HepG2 (cell line): ENCODE measurements at regions not wholly inside any gene's neighbourhood (a gene's known extent, or its start where the extent isn't known, plus 50 kb on each side); places are given as distances from the start of the nearest gene placed in this dataset.

ENCODE experiments used
- ATAC-seq: fragments of 200-7000 bp; cut with Tn5 transposase; 3 replicates; pipeline ENCODE4 v1.9.1; 2020; ENCODE audit warnings: mild to moderate bottlenecking, moderate library complexity
- BruUV-seq: library from RNA; stranded (reverse); fragments of 400-500 nt; replicated peaks from 2 replicates; lab custom pipeline; 2021; lab: Mats Ljungman, UMichigan
- CTCF ChIA-PET: fragments of 300-600 bp; formaldehyde crosslinking; extraction: SDS; loops from one replicate; lab custom pipeline; 2021; ENCODE audit warnings: low total read pairs, inconsistent platforms, low intra/inter-chr PET ratio; lab: Yijun Ruan, JAX
- POLR2A ChIA-PET: fragments of 350-600 bp; sonication (Branson Sonifier 250); formaldehyde crosslinking; loops from one replicate; lab custom pipeline; 2020; ENCODE audit warnings: antibody characterized with exemption, inconsistent platforms; lab: Yijun Ruan, JAX
- DNase-seq: peaks from one replicate; pipeline ENCODE4 v3.0.0-alpha.2; 2015; ENCODE audit warnings: low spot score
- FAIRE-seq: peaks from 3 replicates; lab custom pipeline; 2011; peaks lifted over from hg19 to GRCh38; lab: Jason Lieb, UNC
- H2AFZ ChIP-seq: one replicate; pipeline ENCODE4 v1.6.1; 2011; ENCODE audit warnings: low read length, inconsistent platforms
- H3K27ac ChIP-seq: fragments of 300-600 bp; 3 replicates; pipeline ENCODE4 v1.8.0; 2011; ENCODE audit warnings: mixed run types, mild to moderate bottlenecking, mixed read lengths, low read length, inconsistent platforms; ENCODE audit not compliant: insufficient read depth; ENCODE audit errors: extremely low read length
- H3K27me3 ChIP-seq, 2 experiments: fragments of 200-600 bp in 1 of 2; 2 replicates in 1 of 2; 3 replicates in 1 of 2; pipeline versions ENCODE4 v1.6.0 to v1.8.0; 2011; ENCODE audit warnings: low read length in 2 of 2, mild to moderate bottlenecking in 2 of 2, moderate library complexity in 2 of 2, inconsistent platforms in 1 of 2; ENCODE audit not compliant: insufficient read depth in 2 of 2, control insufficient read depth in 1 of 2
- H3K36me3 ChIP-seq, 2 experiments: fragments of 200-600 bp in 1 of 2; replicated peaks in 1 of 2; 2 replicates in 1 of 2; 3 replicates in 1 of 2; pipeline versions ENCODE4 v1.5.1 to v1.8.0; 2011; ENCODE audit warnings: low read length in 2 of 2, inconsistent platforms in 1 of 2; ENCODE audit not compliant: insufficient read depth in 2 of 2, control insufficient read depth in 1 of 2
- H3K4me1 ChIP-seq: 2 replicates; pipeline ENCODE4 v1.5.1; 2012; ENCODE audit warnings: low read length, inconsistent platforms; ENCODE audit not compliant: insufficient read depth
- H3K4me2 ChIP-seq: 2 replicates; pipeline ENCODE4 v1.6.0; 2011; ENCODE audit warnings: low read depth, low read length, inconsistent platforms
- H3K4me3 ChIP-seq, 3 experiments: fragments of 200-600 bp in 1 of 3; sonication (generic), shearing (Covaris generic) in 1 of 3; replicated peaks in 1 of 3; 2 replicates each; pipeline ENCODE4 v1.5.1; 2011 to 2016; ENCODE audit warnings: low read length in 3 of 3, inconsistent platforms in 2 of 3, low read depth in 2 of 3, mild to moderate bottlenecking in 2 of 3, control low read depth in 1 of 3, mixed read lengths in 1 of 3; ENCODE audit not compliant: insufficient read depth in 1 of 3
- H3K79me2 ChIP-seq: one replicate; pipeline ENCODE4 v1.6.1; 2011; ENCODE audit warnings: low read length, inconsistent platforms; ENCODE audit not compliant: insufficient read depth
- H3K9ac ChIP-seq: 2 replicates; pipeline ENCODE4 v1.6.0; 2011; ENCODE audit warnings: mild to moderate bottlenecking, low read depth, low read length, inconsistent platforms; ENCODE audit not compliant: insufficient read depth
- H3K9me3 ChIP-seq: 2 replicates; pipeline ENCODE4 v1.5.1; 2012; ENCODE audit warnings: mild to moderate bottlenecking, low read length
- H4K20me1 ChIP-seq: 2 replicates; pipeline ENCODE4 v1.6.0; 2011; ENCODE audit warnings: inconsistent platforms, mild to moderate bottlenecking, low read length, moderate library complexity; ENCODE audit not compliant: insufficient read depth
- ATF7 ChIP-seq, 2 experiments: fragments of 450-650 bp in 1 of 2; sonication (generic) in 1 of 2; formaldehyde crosslinking in 1 of 2; IDR thresholded peaks; 2 replicates each; pipeline versions ENCODE4 v1.4.0 to v1.6.1; 2016 to 2020; ENCODE audit warnings: antibody characterized with exemption in 1 of 2, mild to moderate bottlenecking in 1 of 2, missing genetic modification reagents in 1 of 2
- CEBPG ChIP-seq: IDR thresholded peaks from 2 replicates; pipeline ENCODE4 v1.6.1; 2016
- EEA1 ChIP-seq: sonication (generic); formaldehyde crosslinking; IDR thresholded peaks from 2 replicates; pipeline ENCODE4 v1.5.1; 2020; ENCODE audit warnings: mild to moderate bottlenecking, missing genetic modification reagents, borderline replicate concordance
- PCBP1 ChIP-seq: fragments of 200-400 bp; formaldehyde crosslinking; IDR thresholded peaks from 2 replicates; pipeline ENCODE4 v1.6.1; 2017; ENCODE audit warnings: mild to moderate bottlenecking, low read depth, low read length, borderline replicate concordance
- RFX1 ChIP-seq: fragments of 450-650 bp; IDR thresholded peaks from 2 replicates; pipeline ENCODE4 v1.6.1; 2017
- SAFB2 ChIP-seq: sonication (generic); formaldehyde crosslinking; IDR thresholded peaks from 2 replicates; pipeline ENCODE4 v1.5.1; 2020; ENCODE audit warnings: missing genetic modification reagents, low read depth, mild to moderate bottlenecking, borderline replicate concordance
- SALL2 ChIP-seq: sonication (generic); formaldehyde crosslinking; IDR thresholded peaks from 2 replicates; pipeline ENCODE4 v1.8.1; 2023; ENCODE audit warnings: mild to moderate bottlenecking, missing genetic modification reagents, inconsistent platforms
- SMAD3 ChIP-seq: sonication (generic); formaldehyde crosslinking; IDR thresholded peaks from 2 replicates; pipeline ENCODE4 v1.4.0; 2020; ENCODE audit warnings: missing genetic modification reagents
- SRSF1 ChIP-seq: fragments of 200-400 bp; formaldehyde crosslinking; optimal IDR thresholded peaks from 2 replicates; pipeline ENCODE3; 2017; ENCODE audit warnings: mild to moderate bottlenecking, low read depth, low read length, moderate library complexity
- ZBTB20 ChIP-seq: sonication (generic); formaldehyde crosslinking; IDR thresholded peaks from 2 replicates; pipeline ENCODE4 v1.8.1; 2023; ENCODE audit warnings: missing genetic modification reagents, low read depth, mild to moderate bottlenecking, borderline replicate concordance
- ZMAT3 ChIP-seq: sonication (generic); formaldehyde crosslinking; conservative IDR thresholded peaks from 2 replicates; pipeline ENCODE4 v1.7.0; 2021; ENCODE audit warnings: missing genetic modification reagents
- ZNF251 ChIP-seq: sonication (generic); formaldehyde crosslinking; IDR thresholded peaks from 2 replicates; pipeline ENCODE4 v1.9.0; 2021; ENCODE audit warnings: mild to moderate bottlenecking, missing genetic modification reagents
- ZNF367 ChIP-seq: sonication (generic); formaldehyde crosslinking; IDR thresholded peaks from 2 replicates; pipeline ENCODE4 v1.4.0; 2020; ENCODE audit warnings: missing genetic modification reagents, borderline replicate concordance
- ZNF747 ChIP-seq: sonication (generic); formaldehyde crosslinking; IDR thresholded peaks from 2 replicates; pipeline ENCODE4 v1.8.1; 2023; ENCODE audit warnings: missing genetic modification reagents, mild to moderate bottlenecking, borderline replicate concordance
- ZNF75D ChIP-seq: sonication (generic); formaldehyde crosslinking; IDR thresholded peaks from 2 replicates; pipeline ENCODE4 v1.8.1; 2023; ENCODE audit warnings: missing genetic modification reagents, mild to moderate bottlenecking, borderline replicate concordance
- ZNF790 ChIP-seq: sonication (generic); formaldehyde crosslinking; IDR thresholded peaks from 2 replicates; pipeline ENCODE4 v1.8.0; 2022; ENCODE audit warnings: missing genetic modification reagents, mild to moderate bottlenecking, borderline replicate concordance
- WGBS: methylation state at CpG from one replicate; pipeline ENCODE4 v1.1.6; 2017; ENCODE audit warnings: low lambda C conversion rate; 5-methylcytosine and 5-hydroxymethylcytosine counted together
- in situ Hi-C: cut with HindIII; loops from 2 replicates; pipeline ENCODE4 v1.10.0; 2017; ENCODE audit warnings: low pct_unique_long_range_greater_than_20kb; ENCODE audit not compliant: extremely low pct_ligation_motif_present
- intact Hi-C: fragments of 100-400 bp; cut with micrococcal nuclease; formaldehyde crosslinking; loops from one replicate; pipeline ENCODE4 v1.10.0; 2022; ENCODE audit not compliant: unreplicated experiment
- TF ChIP-seq, protein P1 (sequence below): IDR thresholded peaks from 2 replicates; pipeline ENCODE4 v1.6.1; 2016
- TF ChIP-seq, protein P2 (sequence below): sonication (generic); formaldehyde crosslinking; IDR thresholded peaks from 2 replicates; pipeline ENCODE4 v1.9.0; 2021; ENCODE audit warnings: missing genetic modification reagents, borderline replicate concordance

DNA sequence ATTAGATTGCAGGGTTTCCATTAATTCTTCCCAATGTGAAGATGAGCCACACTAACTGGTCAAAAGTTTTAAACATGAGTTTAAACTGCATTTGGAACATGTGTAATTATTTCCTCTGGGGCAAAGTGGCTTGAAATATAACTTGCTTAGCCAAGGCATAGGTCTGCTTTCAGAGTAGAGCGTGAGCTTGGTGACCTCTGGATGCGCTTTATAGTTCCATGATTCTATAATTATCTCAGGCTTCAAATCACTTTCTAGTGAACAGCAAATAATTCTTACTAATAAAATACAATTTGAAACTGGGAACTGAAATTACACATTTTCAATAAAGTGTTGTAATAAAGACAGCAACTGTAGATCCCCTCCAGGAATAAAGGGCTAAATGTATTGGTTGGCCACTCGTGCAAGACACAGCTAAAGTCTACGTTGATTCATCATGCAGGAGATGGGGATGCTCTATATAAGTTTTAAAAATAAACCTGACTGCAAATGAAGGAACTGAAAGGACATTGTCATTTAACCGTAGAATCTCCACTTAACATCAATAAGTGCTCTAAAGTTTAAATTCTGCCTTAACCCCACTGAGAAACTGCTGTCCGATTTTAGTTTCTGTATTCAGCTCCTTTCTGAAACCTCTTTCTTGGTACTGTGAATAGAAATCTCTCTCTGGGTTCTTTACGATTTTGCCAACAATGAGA lies 460.0 kb downstream of the PSAT1 start (continued):
- TF ChIP-seq SALL2 (CRISPR knock-in tag) = no peak
- no peak for TF ChIP-seq CEBPG (CRISPR knock-in tag)
- TF ChIP-seq ZNF747 = no peak
- TF ChIP-seq ZNF367 (CRISPR knock-in tag) = no peak
- no peak for TF ChIP-seq RFX1

DNA sequence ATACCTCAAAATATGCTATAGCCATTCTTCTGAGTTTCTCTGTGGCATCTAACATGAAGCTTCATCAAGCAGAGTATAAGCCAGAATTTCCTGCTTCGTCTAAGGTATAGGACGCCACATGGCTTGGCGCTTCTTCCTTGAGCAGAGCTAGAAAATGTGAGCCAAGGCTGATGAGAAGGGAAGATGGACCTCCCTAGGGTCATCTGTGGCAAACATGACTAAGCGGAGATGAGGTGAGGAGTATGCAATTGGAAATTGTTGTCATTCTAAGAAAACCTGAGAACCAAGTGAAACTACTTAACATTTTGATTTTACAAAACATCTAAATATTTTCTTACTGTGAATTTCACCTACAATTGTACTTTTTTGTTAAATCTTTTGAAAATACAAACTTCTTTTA lies 466.5 kb downstream of the PSAT1 start:
- Histone ChIP-seq H3K79me2 (no peaks in the 10 kb centered on the region), H3K4me3 (no peak overlapping the region), H3K27ac (no peak overlapping the region), H4K20me1 (no peaks in the 10 kb centered on the region), H3K36me3 (no peaks in the 10 kb centered on the region), H3K9ac (no peak overlapping the region), H3K9me3 (no peaks in the 10 kb centered on the region), H3K27me3 (no peaks in the 10 kb centered on the region), H2AFZ (no peak overlapping the region), H3K4me2 (no peak overlapping the region), H3K4me1 (no peaks in the 10 kb centered on the region)
- DNase-seq = no peak
- in situ Hi-C loops = no loop called here
- TF ChIP-seq ZNF790 (CRISPR knock-in tag) (no peak), ZNF251 (no peak), PCBP1 (no peak), ATF7 (IDR thresholded peaks at IDR 0.05) (no peak), ATF7 (CRISPR knock-in tag; IDR thresholded peaks at IDR 0.05) (no peak), SAFB2 (CRISPR knock-in tag) (no peak), ZBTB20 (CRISPR knock-in tag) (no peak), SMAD3 (no peak), ZNF75D (CRISPR knock-in tag) (no peak), SRSF1 (no peak), ZMAT3 (CRISPR knock-in tag) (no peak), EEA1 (CRISPR knock-in tag) (no peak)
- TF ChIP-seq, protein P1, sequence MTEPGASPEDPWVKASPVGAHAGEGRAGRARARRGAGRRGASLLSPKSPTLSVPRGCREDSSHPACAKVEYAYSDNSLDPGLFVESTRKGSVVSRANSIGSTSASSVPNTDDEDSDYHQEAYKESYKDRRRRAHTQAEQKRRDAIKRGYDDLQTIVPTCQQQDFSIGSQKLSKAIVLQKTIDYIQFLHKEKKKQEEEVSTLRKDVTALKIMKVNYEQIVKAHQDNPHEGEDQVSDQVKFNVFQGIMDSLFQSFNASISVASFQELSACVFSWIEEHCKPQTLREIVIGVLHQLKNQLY (CRISPR knock-in tag) = no peak
- TF ChIP-seq, protein P2, sequence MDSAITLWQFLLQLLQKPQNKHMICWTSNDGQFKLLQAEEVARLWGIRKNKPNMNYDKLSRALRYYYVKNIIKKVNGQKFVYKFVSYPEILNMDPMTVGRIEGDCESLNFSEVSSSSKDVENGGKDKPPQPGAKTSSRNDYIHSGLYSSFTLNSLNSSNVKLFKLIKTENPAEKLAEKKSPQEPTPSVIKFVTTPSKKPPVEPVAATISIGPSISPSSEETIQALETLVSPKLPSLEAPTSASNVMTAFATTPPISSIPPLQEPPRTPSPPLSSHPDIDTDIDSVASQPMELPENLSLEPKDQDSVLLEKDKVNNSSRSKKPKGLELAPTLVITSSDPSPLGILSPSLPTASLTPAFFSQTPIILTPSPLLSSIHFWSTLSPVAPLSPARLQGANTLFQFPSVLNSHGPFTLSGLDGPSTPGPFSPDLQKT (CRISPR knock-in tag) = no peak
- POLR2A ChIA-PET = no interaction called here
- no peak for FAIRE-seq
- no peak for ATAC-seq
- CTCF ChIA-PET = no interaction called here
- intact Hi-C loops = no loop called here
- 46% methylated on average over 4 of the region's 4 CpGs for WGBS
- no TSS peak for BruUV-seq
